ENCODE measurements at regions not wholly inside any gene's neighbourhood (a gene's known extent, or its start where the extent isn't known, plus 50 kb on each side); places are given as distances from the start of the nearest gene placed in this dataset.

- DNase-seq = no peak
Observed at GRCh38 chr15:52862677-52863076, 72.5 kb upstream of the ONECUT1 start.

- no peak for DNase-seq
Observed at GRCh38 chr15:52858782-52859176, 68.6 kb upstream of the ONECUT1 start.

GRCh38 chr15:52857937-52858781 lies 68.0 kb upstream of the ONECUT1 start:
- DNase-seq = peak; percentile 29

GRCh38 chr15:52857471-52857870 lies 67.3 kb upstream of the ONECUT1 start:
- no peak for DNase-seq

- DNase-seq = peak; percentile 13
Observed at GRCh38 chr15:52856286-52856685, 66.2 kb upstream of the ONECUT1 start.

GRCh38 chr15:52855157-52855556 lies 65.0 kb upstream of the ONECUT1 start:
- DNase-seq = no peak

- DNase-seq = no peak
Observed at GRCh38 chr15:52844823-52845222, 54.7 kb upstream of the ONECUT1 start.
